GM18511 (cell line): ENCODE measurements at regions not wholly inside any gene's neighbourhood (a gene's known extent, or its start where the extent isn't known, plus 50 kb on each side); places are given as distances from the start of the nearest gene placed in this dataset.
"Not testable (repeated sequence)": the region's sequence is repeated elsewhere in the genome, so short reads cannot be mapped to it uniquely, and the experiment has no call there.

ENCODE experiments used
- ATAC-seq: cut with Tn5 transposase; IDR thresholded peaks from one replicate; pipeline ENCODE4 v1.9.1; 2021; ENCODE audit warnings: mild to moderate bottlenecking, moderate library complexity; ENCODE audit not compliant: unreplicated experiment

GRCh38 chr14:105581551-105582341 is 55.4 kb downstream of the TMEM121 start:
- ATAC-seq = peak; percentile 48

GRCh38 chr14:105582639-105583038 is 56.3 kb downstream of the TMEM121 start:
- ATAC-seq = no peak

DNA sequence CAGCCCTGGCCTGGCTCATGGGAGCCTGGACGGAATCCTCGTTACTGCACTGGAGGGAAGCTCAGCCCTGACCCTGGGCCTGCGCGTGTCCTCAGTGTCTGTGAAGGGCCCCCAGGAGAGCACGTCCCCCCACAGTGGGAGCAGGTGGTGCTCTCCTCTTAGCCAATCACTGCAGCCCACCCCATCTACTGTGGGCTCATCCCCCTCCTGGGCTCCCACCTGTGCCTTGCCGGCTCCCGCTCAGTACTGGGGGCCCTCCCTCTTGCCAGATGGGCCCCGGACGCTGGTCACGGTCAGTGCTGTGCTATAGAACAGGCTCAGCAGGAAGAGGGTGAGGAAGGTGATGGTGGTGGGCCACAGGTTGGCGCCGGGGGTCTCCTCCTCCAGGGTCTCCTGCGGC is 57.5 kb downstream of the TMEM121 start:
- ATAC-seq = not testable (repeated sequence)

DNA sequence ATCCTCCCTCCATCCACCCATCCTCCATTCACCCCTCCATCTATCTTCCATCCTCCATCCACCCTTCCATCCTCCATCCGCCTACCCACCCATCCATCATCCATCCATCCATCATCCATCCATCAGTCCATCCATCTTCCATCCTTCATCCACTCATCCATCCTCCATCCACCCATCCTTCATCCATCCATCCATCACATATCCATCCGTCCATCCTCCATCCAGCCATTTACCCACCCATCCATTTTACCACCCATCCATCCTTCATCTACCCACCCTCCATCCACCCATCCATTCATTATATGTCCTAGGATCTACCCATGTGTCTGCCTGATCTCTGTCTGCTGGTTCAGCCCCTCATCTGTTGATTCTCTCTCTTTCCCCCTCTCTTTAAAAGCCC is 58.9 kb downstream of the TMEM121 start:
- not testable (repeated sequence) for ATAC-seq

DNA sequence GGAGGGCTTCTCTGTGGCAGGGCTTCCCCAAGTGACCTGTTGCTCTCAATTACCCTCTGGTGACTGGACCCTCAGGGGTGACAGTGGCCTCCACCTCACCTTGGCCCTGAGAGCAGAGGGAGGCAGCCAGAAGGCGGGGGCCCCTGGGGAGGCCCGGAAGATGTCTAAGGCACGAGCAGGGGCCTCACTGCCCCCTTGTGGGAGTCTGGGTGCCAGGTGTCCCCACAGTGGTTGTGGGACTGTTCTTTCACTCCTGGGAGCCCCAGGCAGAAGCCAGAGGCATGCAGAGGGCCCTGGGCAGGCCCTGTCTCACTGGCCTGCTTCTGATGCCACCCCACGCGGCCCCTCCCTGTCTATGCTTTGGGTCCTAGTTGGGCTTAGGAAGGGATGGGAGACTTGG is 59.3 kb downstream of the TMEM121 start:
- ATAC-seq = not testable (repeated sequence)

- not testable (repeated sequence) for ATAC-seq
These were observed 59.9 kb downstream of the TMEM121 start for GRCh38 chr14:105586144-105586872.

DNA sequence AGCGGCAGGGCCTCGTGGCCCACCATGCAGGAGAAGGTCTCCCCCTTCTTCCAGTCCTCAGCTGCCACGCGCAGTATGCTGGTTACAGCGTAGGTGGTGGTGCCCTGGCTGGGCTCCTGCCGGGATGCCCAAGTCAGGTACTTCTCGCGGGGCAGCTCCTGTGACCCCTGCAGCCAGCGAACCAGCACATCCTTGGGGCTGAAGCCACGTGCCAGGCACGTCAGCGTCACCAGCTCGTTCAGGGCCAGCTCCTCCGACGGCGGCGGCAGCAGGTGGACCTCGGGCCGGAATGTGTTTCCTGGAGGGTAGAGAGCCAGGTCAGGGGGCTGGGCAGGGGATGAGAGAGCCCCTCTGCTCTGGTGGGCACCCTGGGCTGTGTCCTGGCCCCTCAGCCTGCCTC is 60.7 kb downstream of the TMEM121 start:
- not testable (repeated sequence) for ATAC-seq

GRCh38 chr14:105587482-105588235 is 61.3 kb downstream of the TMEM121 start:
- not testable (repeated sequence) for ATAC-seq

DNA sequence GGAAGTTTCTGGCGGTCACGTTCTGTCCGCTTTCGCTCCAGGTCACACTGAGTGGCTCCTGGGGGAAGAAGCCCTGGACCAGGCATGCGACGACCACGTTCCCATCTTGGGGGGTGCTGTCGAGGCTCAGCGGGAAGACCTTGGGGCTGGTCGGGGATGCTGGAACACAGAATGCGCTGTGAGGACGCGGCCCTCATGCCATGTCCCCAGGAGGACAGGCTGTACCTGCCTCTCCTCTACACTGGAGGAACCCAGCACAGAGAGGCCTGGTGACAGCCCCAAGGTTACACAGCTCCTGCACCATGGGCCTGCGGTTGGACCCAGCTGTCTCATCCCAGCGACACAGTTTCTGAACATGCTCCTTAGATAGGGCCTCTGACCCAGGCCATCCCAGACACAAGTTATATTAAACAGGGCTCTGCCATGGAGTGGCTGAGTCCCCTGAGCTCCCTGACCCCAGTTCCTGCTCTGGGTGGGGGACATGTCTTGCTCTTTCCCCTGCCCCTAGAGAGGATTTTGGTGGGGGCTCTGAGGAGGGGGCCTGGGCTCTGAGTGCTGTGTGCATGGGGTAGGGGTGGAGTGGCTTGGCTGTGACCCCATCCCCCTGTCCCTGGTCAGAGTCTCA is 62.0 kb downstream of the TMEM121 start:
- no peak for ATAC-seq

DNA sequence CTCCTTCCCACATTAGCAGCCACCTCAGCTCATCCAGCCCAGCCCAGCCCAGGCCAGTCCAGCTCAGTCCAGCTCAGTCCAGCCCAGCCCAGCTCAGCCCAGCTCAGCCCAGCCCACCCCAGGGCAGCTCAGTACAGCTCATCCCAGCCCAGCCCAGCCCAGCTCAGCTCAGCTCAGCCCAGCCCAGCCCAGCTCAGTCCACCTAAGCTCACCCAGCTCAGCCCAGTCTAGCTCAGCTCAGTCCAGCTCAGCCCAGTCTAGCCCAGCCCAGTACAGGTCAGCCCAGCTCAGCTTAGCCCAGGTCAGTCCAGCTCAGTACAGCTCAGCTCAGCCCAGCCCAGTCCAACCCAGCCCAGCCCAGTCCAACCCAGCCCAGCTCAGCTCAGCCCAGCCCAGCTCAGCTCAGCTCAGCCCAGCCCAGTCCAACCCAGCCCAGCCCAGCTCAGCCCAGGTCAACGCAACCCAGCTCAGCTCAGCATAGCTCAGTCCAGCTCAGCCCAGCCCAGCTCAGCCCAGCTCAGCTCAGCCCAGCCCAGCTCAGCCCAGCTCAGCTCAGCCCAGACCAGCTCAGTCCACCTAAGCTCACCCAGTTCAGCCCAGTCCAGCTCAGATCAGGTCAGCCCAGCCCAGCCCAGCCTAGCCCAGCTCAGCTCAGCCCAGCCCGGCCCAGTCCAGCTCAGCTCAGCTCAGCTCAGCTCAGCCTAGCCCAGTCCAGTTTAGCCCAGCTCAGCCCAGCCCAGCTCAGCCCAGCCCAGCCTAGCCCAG is 63.0 kb downstream of the TMEM121 start:
- no peak for ATAC-seq

- not testable (repeated sequence) for ATAC-seq
These were observed 63.5 kb downstream of the TMEM121 start for GRCh38 chr14:105589926-105590185.

- ATAC-seq = no peak
These were observed 64.7 kb downstream of the TMEM121 start for GRCh38 chr14:105591052-105591451.

- not testable (repeated sequence) for ATAC-seq
These were observed 65.5 kb downstream of the TMEM121 start for GRCh38 chr14:105591792-105592341.

DNA sequence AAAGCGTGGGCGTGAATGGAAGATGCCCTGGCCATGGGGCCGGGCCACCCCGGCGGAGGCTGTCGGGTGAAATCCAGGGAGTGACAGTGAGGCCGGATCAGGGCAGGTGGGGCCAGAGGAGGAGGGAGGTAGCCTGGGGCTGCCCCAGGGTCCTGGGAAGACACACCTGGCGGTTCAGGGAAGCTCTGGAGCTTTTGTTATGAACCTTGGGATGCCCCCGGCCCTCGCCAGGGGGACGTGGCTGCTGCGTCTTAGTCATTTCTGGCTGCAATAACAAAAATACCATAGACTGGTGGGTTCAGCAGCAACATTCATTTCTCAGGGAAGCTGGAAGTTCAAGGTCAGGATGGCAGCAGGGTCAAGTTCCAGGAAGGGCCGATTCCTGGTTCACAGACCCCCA is 66.3 kb downstream of the TMEM121 start:
- ATAC-seq = not testable (repeated sequence)

DNA sequence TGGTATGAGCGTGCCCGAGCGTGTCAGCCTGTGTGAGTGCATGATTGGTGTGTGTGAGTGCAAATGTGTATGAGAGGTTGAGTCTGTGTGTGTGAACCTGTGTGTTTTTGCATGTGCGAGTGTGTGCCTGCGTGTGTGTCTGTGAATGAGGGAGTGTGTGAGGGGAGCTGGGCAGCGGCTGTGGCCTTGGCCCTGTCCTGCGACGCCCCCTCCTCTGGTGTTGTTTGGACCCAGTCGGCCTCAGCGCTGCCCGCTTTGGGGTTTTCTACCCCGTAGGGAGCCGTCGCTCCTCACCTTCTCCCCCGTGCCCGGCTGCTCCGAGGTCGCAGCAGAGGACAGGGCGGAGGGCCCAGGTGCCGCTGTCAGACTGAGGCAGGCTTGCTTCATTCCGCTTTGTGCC is 69.0 kb downstream of the TMEM121 start:
- ATAC-seq = not testable (repeated sequence)

DNA sequence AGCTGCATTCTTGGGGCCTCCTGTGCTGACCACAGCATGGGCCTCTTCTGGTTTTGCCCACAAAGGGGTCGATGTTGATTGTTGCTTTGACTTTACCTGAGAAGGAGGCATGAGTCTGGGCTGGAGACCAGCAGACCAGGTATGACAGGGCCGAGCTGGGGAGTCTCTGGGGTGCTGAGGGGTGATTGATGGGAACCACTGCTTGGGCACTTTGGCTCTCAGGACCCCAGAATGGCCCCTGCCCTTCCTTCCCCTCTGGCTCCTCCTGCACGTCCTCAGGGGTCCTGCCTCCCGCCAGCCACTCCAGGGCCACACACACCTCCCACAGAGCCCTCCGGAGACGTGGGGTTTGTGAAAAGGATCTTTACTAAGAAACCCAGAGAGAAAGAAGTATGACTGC is 70.0 kb downstream of the TMEM121 start:
- not testable (repeated sequence) for ATAC-seq

DNA sequence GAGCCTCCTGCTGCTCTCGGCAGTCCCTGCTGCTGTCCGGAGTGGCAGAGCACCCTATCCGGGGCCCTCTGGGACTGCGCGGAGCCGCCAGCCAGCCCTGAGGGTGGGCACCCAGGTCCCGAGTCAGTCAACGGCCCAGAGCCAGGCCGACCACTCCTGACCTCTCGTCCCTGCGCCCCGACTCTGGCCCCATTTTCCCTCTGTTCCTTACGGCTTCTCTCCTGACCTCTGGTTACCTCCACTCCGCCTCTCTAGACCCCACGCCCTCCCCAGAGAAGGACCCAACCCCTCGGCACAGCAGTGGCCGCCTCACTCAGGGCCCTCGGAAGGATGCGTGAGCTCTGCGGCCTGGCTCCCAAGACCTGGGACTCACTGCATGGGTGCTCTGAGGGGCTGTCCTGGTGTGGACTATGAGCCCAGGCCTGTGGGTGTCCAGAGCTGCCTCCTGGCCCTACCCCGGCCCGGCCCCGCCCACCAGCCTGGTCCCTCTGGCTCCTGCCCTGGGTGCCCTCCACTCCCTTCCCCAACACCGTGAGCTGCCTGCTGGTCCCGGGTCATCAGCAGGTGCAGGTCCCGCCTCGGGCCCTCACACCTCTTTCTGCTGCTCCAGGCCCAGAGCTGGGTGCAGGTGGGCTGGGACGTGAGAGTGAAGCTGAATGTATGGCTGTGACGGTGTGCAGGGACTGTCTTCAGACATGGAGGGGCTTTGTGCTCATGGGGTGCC is 71.8 kb downstream of the TMEM121 start:
- not testable (repeated sequence) for ATAC-seq

GRCh38 chr14:105598925-105599586 is 72.7 kb downstream of the TMEM121 start:
- ATAC-seq = not testable (repeated sequence)
